GM21737 (cell line): ENCODE measurements at regions not wholly inside any gene's neighbourhood (a gene's known extent, or its start where the extent isn't known, plus 50 kb on each side); places are given as distances from the start of the nearest gene placed in this dataset.

ENCODE experiments used
- ATAC-seq: cut with Tn5 transposase; IDR thresholded peaks from one replicate; pipeline ENCODE4 v1.9.1; 2021; ENCODE audit warnings: mild to moderate bottlenecking, moderate library complexity; ENCODE audit not compliant: unreplicated experiment

DNA sequence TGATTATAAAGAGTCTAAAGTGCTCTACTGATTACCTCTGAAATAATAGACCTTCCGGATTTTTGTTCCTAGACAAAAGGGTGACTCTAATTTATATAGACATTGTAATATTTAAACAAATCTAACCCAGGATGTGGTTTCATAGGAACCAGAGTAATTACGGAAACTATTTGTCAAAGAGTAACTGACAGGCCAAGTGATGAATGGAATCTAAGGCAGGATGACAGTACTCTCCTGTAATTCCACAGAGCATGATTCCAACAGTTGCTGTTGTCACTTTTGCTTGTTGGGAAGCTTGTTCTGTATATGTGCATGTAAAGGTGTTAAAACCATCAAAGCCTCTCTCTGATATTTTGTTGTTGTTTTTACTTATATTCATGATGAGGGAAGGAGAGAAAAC lies 1141.0 kb downstream of the IGSF11 start:
- no peak for ATAC-seq

DNA sequence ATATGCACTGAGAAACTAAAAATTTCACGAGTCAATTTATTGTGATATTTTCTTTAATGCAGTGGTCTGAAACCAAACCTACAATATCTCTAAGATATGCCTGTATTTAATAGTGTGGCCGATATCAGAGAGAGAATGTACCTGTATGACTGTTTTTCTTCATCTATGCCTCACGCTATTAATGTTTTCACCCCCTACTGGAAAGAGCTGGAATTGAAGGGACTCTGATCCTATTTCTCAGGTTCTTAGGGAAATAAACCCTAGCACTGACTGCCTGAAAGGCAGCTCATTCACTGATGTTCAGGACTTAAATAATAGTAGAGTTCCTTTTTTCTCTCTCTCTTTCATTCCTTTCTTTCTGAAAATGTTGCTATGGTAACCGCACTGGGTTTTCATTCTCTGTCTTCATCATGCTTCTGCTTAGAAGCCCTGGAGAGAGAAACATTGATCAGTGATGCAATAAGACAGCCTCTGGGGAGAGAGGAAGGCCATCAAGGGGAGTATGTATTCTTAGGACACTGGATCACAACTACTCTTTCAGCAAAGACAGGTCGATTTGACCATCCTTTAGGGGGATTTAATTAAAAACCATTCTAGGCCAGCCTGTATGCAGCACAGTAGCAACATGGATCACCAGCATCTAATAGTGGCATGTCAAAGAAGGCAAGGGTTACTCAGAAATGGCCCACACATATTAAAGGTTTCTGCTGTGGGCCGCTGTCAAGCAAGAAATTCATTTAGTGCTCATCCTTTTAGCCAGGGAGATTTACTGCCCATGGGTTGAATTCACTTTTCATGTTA lies 1135.7 kb downstream of the IGSF11 start:
- peak; percentile 59 for ATAC-seq

DNA sequence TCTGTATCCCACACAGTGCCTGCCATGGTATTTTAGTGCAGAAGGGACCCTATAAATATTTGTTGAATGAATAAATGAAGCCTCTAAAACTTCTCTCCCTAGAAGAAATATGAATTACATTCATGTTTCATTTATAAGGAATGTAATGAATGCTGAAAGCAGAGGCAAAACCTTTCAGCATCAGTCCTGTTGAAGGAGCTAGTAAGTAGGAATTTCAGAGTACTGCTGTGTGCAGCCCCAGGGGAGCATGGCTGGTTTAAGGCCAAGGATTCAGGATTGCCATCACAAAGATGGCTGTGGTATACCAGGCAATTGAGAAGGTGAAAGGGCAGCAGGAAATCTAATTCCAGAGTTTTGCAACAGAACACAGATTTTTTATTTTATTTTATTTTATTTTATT lies 1131.4 kb downstream of the IGSF11 start:
- ATAC-seq: no peak

DNA sequence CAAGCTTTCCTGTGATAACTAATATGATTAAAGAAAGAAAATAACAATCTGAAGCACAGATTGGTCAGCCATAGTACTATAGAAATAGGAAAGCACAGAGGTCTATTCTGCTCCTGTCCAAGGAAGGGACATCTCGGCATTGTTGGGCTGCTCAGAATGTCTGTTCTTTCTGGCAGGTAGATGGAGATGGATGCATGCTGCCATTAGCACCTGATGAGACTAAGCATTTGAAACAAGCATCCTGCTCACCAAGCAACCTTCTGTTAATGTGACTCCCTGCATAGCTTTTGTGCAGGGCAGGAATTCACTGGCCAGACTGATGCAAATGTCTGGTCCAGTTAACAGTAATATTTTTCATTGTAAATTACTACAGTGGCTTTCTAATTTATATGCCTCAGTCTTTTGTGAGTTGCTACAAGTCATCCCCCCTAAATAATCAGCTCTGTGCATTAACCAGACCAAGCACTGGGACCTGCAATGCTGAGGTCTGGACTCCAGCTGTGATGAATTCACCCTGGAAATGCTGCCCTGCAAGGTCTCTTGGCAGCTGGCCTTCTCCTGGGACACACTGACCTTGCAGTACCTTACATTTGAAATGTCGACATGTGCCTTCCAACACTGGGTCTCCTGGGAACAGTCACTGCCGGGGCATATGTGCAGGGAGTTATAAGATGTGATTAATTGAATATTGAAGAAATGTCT lies 1123.7 kb downstream of the IGSF11 start:
- no peak for ATAC-seq

DNA sequence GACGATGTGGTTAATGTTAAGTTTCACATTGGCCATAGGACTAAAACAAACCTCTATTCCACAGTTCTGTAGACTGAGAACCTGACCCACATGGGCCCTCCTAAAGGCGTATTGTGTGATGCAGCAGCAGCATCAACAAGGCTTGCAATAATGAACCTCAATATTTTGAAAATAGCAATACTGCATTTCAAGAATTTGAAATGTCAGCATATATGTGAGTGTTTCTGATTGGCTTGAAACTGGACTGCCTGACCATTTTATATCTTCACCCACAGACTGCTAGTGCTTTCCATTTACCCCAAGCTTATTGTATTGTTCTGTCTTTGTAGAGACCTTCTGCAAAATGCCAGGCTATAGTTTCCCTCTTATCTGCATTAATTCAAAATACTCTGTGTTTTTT lies 1122.3 kb downstream of the IGSF11 start:
- ATAC-seq: no peak

DNA sequence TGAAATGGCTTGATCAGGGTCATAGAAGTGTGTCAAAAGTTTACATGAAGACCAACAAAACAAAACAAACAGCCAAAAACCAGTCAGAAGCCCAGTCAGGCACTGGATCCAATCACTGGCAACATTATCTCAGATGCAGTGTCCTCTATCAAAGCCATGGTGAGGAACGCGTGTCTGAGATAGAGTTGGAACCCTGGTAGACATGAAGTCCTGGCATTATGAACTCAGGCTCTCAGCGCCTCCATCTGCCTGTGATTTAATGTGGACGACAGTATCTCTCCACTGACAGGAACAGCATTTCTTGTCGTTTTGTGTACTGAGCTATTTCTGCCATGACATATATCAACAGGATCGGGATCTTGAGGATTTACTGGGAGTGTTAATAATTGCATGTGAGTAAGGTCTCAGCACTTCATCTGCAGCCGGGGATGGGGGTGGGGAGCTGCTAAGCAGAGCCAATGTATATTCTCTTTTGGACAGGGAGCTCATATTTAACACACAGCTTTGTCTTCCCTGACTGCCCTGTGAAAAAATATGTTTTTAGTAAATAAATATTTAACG lies 1120.0 kb downstream of the IGSF11 start:
- no peak for ATAC-seq

DNA sequence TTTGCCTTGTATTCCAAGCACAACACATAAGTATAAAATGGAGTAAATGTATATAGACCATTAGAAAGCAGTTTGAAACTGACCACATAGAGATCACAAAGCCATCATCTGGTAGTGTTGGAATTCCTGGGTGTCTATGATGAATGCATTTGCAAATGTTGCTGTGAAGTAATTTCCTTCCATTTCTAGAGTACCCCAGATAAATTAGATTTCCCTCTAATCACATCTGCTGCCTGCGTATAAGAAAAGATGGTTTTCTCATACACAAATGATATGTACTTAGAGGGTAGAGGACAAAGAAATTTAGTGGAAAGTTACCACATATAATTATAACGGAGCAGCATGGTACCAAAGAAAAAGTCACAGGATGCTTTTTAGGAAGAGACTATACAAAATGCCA lies 1117.8 kb downstream of the IGSF11 start:
- no peak for ATAC-seq

DNA sequence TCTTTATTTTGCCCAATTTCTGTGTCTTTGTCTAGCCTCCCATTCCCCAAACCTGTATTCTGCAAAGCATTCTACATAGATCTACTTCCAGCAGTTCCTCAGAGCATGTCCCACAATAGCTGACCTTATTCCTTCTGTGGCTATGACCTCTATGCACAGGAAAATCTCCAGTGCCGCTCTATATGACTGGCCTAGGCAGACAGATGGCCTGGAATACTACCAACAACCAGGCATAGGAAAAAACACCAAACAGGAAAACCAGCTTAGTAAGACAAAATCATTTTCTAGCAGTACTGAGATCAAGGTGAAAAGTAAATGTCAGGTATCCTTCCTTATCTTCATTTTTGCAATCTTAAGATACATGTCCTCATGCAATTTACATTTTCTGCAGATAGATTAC lies 1115.0 kb downstream of the IGSF11 start:
- no peak for ATAC-seq

DNA sequence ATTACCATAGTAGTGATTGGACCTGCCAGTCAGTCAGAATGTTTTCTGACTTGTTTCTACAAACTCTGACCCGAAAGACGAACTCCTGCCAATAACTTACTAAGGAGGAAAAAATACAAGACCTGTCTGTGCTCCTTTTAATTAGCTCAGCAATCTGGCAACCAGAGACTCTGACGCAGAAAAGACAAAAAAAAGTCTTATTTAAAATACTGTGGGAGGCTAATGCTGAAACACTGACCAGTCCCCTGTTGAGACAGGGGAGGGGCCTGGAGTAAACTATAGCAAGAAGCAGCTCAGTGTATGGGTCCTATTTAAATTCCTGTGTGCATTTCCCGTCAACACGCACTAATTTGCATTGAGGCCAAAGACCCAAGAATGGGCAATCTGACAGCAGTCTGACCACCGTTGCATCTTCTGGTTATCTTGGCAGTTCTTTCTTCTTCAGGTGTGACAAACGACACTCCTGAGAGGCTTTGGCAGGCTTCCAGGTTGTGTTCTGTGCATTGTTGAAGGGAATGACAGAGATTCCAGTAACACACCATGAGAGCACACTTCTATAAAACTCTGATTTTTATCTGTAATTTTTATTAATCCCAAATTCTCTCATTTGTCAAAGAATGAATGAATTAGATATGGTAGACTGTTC lies 1114.3 kb downstream of the IGSF11 start:
- ATAC-seq: no peak

DNA sequence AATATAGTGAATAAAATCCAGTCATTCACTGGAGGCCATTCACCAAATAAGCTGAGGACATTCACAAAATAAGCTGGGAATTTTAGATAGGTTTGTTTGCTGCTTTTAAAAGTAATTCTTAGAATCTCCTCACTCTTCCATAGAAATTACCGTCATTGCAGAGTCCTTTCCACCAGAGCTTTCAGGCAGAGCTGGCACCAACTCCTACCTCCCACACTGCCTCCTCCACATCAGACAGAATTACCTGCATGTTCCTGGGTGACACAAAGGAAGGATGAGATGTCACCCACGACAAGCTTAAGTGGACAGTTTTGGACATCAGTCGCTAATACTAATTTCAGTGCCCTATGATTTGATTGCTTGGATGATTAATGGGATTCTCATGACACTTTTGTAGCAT lies 1113.2 kb downstream of the IGSF11 start:
- ATAC-seq: no peak

DNA sequence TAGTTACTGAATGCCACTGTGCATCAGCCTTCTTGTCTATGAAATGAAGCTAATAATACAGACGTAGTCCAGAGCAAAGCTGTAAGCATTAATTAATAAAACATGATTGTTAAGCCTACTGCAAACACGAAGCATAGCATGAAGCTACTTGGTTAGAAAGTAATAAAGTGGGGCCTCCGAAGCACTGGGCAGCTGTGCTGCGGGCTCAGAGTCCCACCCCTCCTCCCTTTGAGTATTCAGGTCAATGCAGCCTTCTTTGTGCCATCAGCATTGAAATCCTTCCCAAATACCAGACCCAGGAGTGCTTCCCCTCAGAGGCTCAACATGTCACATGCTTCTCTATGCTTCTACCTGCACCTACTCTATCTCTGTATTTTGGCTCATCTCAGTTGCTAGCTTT lies 1112.6 kb downstream of the IGSF11 start:
- ATAC-seq: no peak

DNA sequence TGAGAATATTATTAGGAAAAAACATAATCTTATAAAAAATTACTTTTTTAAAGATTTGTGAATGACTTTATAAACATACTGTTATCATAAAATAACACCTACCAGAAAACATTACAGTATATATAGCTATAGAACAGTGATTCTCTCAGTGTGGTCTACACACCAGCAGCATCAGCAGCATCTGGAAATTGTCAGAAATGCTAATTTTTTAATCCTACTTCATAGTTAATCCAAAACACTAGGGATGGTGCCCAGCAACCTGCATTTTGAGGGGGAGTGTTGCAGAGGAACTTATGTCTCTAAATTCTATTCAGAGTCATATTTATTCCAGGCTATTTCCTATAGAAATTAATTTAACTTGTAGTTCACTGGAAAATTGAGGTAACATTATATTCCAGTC lies 1107.8 kb downstream of the IGSF11 start:
- ATAC-seq: no peak

DNA sequence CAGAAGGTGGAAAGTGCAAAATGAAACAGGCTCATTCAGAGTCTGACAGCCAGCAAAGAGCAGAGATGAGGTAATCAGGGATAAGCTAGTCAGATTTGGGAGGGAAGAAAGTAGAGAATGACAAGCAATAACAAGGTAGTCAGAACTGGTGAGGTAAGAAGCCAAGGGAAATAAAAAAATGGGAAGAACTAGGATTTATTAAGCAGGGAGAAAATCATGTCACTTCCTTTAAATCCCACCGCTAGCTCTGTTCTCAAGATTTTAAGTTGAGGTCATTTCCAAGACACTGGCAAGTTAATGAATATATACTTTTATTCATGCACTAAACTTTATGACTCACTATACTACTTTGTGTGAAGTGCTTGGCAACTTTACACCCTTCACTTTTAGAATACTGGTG lies 1106.8 kb downstream of the IGSF11 start:
- ATAC-seq: no peak

DNA sequence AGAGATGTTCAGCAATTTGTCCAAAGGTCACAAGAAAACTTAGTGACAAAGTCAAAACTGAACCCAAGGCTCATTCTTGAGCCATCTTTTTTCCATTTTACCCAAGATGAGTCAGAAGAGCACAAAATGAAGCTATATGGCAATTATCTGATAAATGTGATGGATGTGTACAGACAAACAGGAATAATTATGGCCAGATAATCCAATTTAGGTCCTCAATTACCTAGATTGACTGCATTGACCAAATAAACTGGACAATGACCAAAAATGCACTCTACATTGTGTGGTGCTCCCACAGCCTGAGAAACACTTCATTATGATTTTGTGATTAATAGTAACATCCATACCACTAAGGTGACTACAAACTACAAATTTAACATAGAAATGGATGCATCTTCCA lies 1105.8 kb downstream of the IGSF11 start:
- ATAC-seq: no peak

DNA sequence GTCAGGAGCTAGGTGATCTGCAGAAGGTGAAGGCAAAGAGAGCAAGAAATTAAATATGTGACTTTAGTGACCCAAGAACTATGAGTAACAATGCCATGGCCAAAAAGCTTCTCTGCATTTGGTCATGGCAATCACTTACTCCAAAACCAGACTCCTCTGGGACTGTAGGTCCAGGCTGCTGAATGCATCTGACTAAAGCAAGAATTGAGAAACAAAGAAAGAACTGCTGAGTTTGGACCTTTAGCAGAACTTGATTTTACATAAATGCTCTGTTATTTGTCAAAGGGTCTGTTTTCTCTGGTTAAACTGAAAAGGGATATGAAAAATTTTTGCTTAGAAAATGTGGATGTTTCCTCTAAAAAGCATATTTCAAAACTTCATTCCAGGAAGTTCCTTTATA lies 1102.2 kb downstream of the IGSF11 start:
- ATAC-seq: no peak

DNA sequence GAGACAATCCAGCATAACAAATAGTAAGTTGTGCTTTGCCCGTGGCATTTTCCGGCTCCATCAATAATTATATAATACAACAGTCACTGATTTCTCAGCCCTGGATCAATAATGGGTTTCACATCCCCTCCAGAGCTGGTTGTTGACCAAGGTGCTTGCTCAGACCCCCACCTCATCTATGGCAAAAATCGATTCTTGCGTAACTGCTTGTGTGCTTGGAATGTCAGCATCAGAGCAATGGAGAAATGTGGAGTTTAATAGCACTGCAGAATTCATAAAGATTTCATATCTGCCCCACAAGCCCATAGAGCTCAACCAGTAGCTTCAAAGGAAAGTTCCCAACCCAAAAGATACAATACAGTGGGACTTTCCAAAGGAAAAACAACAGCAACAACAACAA lies 1098.5 kb downstream of the IGSF11 start:
- no peak for ATAC-seq

DNA sequence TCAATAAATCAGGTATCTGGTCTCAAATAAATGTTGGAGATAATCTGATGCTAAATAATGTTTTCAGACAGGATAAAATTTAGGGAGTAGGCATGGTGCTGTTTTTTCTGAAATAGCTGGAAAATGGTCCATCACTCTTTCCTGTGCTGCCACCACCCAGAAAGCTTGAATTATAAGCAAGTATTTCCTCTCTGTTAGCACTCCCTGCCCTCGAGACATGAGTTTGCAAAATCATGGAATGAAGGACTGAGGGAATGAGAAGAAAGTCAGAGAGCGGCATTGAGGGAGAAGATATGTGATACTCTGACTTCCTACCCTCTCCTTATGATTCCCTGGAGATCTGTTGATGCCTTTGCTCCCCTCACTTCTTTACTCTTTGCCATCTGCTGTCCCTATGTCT lies 1095.7 kb downstream of the IGSF11 start:
- no peak for ATAC-seq

DNA sequence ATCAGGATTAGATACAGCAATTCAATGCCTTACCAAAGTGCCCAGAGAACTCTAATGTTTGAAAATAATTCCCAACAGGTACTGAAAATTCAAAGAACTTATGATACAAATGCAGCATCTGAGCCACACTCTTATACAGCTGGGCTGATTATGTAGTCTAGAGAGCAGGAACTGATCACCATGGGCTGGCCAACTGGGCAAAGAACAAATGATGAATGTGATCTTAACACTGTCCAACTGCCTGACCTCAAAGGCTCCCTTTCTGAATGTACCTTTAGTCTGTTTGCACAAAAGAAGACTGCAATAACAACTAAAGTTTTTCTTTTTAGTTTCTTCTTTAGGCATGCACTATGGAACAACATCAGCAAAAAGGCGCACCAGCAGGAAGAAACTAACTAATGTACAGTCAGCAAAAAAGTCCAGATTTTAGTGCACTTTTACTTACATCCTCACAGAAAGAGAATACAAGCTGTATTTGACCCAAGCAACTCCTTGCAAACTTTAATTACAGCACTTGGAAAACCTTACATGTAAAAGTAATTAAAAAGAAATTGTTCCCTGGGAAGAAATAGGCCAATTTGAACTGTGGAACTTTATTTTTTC lies 1095.1 kb downstream of the IGSF11 start:
- ATAC-seq: no peak

DNA sequence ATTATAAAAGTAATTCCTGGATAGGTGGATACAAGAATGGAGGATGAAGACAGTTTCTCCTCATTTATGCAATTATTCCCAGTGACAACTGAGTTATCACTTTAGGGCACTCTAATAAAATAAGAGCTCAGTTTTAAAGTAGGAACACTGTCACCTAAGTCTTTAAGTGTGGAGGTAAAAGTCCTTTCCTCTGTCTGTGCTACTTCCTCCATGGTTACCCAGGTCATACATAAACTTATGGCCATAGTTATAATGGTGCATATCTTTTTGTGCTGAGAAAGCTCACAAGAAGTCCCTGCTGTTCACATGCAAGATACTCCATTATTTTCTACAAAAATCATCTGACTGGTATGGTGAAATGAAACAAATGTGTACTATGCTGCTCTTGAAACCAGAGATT lies 1093.6 kb downstream of the IGSF11 start:
- ATAC-seq: no peak

DNA sequence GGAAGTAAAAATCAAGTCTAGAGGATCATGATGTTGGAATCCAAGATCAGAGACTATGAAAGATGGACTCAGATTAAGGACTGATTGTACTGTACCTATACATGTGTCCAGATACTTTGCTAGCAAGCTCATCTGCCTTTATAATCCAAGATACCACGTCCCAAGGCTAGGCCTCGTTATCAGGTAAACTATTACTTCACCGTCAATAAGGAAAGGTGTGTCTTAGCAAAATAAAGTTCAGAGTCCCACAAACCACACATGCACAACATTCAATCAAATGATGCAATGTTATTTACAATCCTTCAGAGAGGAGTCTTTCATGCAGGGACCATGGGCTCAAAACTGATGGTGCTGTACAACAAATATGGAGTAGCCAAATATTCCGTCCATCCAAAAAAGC lies 1092.9 kb downstream of the IGSF11 start:
- ATAC-seq: no peak

DNA sequence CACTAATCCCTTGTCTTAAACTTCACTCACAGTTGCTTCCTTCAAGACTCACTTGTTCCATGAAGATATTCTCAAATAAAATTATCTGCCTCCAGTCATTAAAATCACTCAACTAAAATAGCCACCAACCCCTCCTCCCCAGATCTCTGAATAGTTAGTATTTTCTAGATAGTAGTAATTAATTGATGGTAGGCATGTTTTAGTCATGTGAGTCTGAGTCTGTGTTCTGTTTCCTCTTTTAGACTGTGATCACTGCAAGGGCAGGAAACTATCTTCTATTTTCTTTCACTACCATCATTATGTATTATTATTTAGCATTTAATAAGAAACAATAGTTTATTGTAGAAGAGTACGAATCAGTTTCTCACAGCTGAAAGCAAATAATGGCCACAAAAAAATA lies 1080.5 kb downstream of the IGSF11 start:
- ATAC-seq: no peak
